K562 (cell line): ENCODE measurements at regions not wholly inside any gene's neighbourhood (a gene's known extent, or its start where the extent isn't known, plus 50 kb on each side); places are given as distances from the start of the nearest gene placed in this dataset.

ENCODE experiments used
- ATAC-seq: fragments of 200-7000 bp; cut with Tn5 transposase; 3 replicates; pipeline ENCODE4 v1.9.1; 2020; ENCODE audit warnings: moderate library complexity
- BruUV-seq: library from RNA; stranded (reverse); fragments of 400-500 nt; replicated peaks from 2 replicates; lab custom pipeline; 2021; lab: Mats Ljungman, UMichigan
- CTCF ChIA-PET: fragments of 300-600 bp; formaldehyde crosslinking; extraction: SDS; loops from one replicate; lab custom pipeline; 2021; ENCODE audit warnings: low intra/inter-chr PET ratio; lab: Yijun Ruan, JAX
- POLR2A ChIA-PET: fragments of 300-600, 350-650 bp; sonication (Branson Sonifier 250); formaldehyde crosslinking; extraction: SDS; loops from one replicate; lab custom pipeline; 2021; ENCODE audit warnings: antibody characterized with exemption, inconsistent platforms; lab: Yijun Ruan, JAX
- DNase-seq, 4 experiments: peaks; one replicate each; pipeline versions ENCODE4 v3.0.0 to v3.0.0-alpha.2; 2011 to 2018; ENCODE audit warnings: low spot score in 3 of 4, mixed read lengths in 3 of 4; ENCODE audit errors: extremely low read depth in 1 of 4
- FAIRE-seq: peaks from 2 replicates; lab custom pipeline; 2011; peaks lifted over from hg19 to GRCh38; lab: Jason Lieb, UNC
- H2AFZ ChIP-seq: 2 replicates; pipeline ENCODE4 v1.6.0; 2011; ENCODE audit warnings: low read depth, low read length, control low read depth, inconsistent platforms
- H3K27ac ChIP-seq: fragments of 200-600 bp; 3 replicates; pipeline ENCODE4 v1.8.0; 2011; ENCODE audit warnings: low read depth, mild to moderate bottlenecking, control low read depth, inconsistent platforms, low read length, moderate library complexity, mixed read lengths; ENCODE audit errors: extremely low read depth
- H3K27me3 ChIP-seq, 2 experiments: fragments of 300-600 bp in 1 of 2; 2 replicates in 1 of 2; 3 replicates in 1 of 2; pipeline versions ENCODE4 v1.6.0 to v1.8.0; 2011; ENCODE audit warnings: inconsistent platforms in 2 of 2, low read length in 2 of 2, mild to moderate bottlenecking in 1 of 2, mixed read lengths in 1 of 2, moderate library complexity in 1 of 2; ENCODE audit not compliant: control insufficient read depth in 2 of 2, insufficient read depth in 2 of 2
- H3K36me3 ChIP-seq: fragments of 300-600 bp; 3 replicates; pipeline ENCODE4 v1.8.0; 2011; ENCODE audit warnings: mild to moderate bottlenecking, low read length, inconsistent platforms; ENCODE audit not compliant: control insufficient read depth, insufficient read depth
- H3K4me1 ChIP-seq, 2 experiments: fragments of 200-600 bp in 1 of 2; replicated peaks in 1 of 2; 2 replicates in 1 of 2; 3 replicates in 1 of 2; pipeline versions ENCODE4 v1.5.1 to v1.8.0; 2011; ENCODE audit warnings: inconsistent platforms in 2 of 2, low read length in 2 of 2, mild to moderate bottlenecking in 1 of 2, mixed read lengths in 1 of 2, moderate library complexity in 1 of 2; ENCODE audit not compliant: control insufficient read depth in 2 of 2, insufficient read depth in 2 of 2
- H3K4me2 ChIP-seq: 2 replicates; pipeline ENCODE4 v1.6.1; 2011; ENCODE audit warnings: low read length, control low read depth, inconsistent platforms, mixed read lengths; ENCODE audit not compliant: insufficient read depth
- H3K4me3 ChIP-seq: fragments of 200-600 bp; sonication (generic), shearing (Covaris generic); 2 replicates; pipeline ENCODE4 v1.5.1; 2016; ENCODE audit warnings: control low read depth, inconsistent platforms
- H3K79me2 ChIP-seq: fragments of 200-600 bp; 3 replicates; pipeline ENCODE4 v1.8.0; 2011; ENCODE audit warnings: low read length, inconsistent platforms; ENCODE audit not compliant: control insufficient read depth, insufficient read depth
- H3K9ac ChIP-seq, 2 experiments: 2 replicates each; pipeline versions ENCODE4 v1.6.0 to v1.6.1; 2011; ENCODE audit warnings: low read depth in 2 of 2, low read length in 2 of 2, control low read depth in 1 of 2, inconsistent platforms in 1 of 2, mild to moderate bottlenecking in 1 of 2, mixed read lengths in 1 of 2; ENCODE audit not compliant: insufficient read depth in 1 of 2
- H3K9me1 ChIP-seq: one replicate; pipeline ENCODE4 v1.6.0; 2011; ENCODE audit warnings: inconsistent platforms, mild to moderate bottlenecking, low read length, moderate library complexity; ENCODE audit not compliant: control insufficient read depth, insufficient read depth
- H3K9me3 ChIP-seq: replicated peaks from 2 replicates; pipeline ENCODE4 v1.5.1; 2011; ENCODE audit warnings: low read depth, low read length, inconsistent platforms; ENCODE audit not compliant: control insufficient read depth, insufficient read depth
- H4K20me1 ChIP-seq: replicated peaks from 2 replicates; pipeline ENCODE4 v1.6.1; 2011; ENCODE audit warnings: low read length, inconsistent platforms, mixed read lengths; ENCODE audit not compliant: control insufficient read depth, insufficient read depth
- IRF9 ChIP-seq: fragments of 450-650 bp; IDR thresholded peaks from 2 replicates; pipeline ENCODE4 v1.6.1; 2016; ENCODE audit warnings: missing biosample characterization, missing genetic modification characterization
- KAT2B ChIP-seq: IDR thresholded peaks from one replicate; pipeline ENCODE4 v1.6.1; 2012; ENCODE audit warnings: low read depth, mild to moderate bottlenecking, control low read depth, inconsistent platforms, low read length, moderate library complexity
- MBD2 ChIP-seq: sonication (generic); IDR thresholded peaks from 2 replicates; pipeline ENCODE4 v1.6.1; 2016; ENCODE audit warnings: low read depth, borderline replicate concordance
- MNT ChIP-seq, 2 experiments: fragments of 450-650 bp; conservative IDR thresholded peaks; 2 replicates each; pipeline ENCODE4 v1.6.1; 2017; ENCODE audit warnings: mild to moderate bottlenecking in 2 of 2, moderate library complexity in 2 of 2
- PHTF2 ChIP-seq: fragments of 250-450 bp; sonication (Bioruptor Pico); IDR thresholded peaks from 2 replicates; pipeline ENCODE4 v1.5.0; 2021; ENCODE audit warnings: mild to moderate bottlenecking
- SRSF1 ChIP-seq: fragments of 200-400 bp; formaldehyde crosslinking; IDR thresholded peaks from 2 replicates; pipeline ENCODE4 v1.6.1; 2017; ENCODE audit warnings: mild to moderate bottlenecking, low read depth, low read length, moderate library complexity
- SRSF3 ChIP-seq: fragments of 200-400 bp; formaldehyde crosslinking; IDR thresholded peaks from 2 replicates; pipeline ENCODE4 v1.6.1; 2016; ENCODE audit warnings: mild to moderate bottlenecking, low read length, moderate library complexity; ENCODE audit not compliant: insufficient read depth
- ZNF174 ChIP-seq: fragments of 250-450 bp; sonication (Bioruptor Pico); IDR thresholded peaks from 2 replicates; pipeline ENCODE4 v1.4.0; 2020; ENCODE audit warnings: mild to moderate bottlenecking
- ZNF184 ChIP-seq: sonication (generic); formaldehyde crosslinking; IDR thresholded peaks from 2 replicates; pipeline ENCODE4 v1.5.0; 2020; ENCODE audit warnings: missing genetic modification reagents
- ZNF512 ChIP-seq: IDR thresholded peaks from 2 replicates; pipeline ENCODE4 v1.6.1; 2016; ENCODE audit warnings: missing genetic modification characterization, missing compliant biosample characterization
- WGBS: fragments of 100-300 bp; shearing (Covaris generic); methylation state at CpG from one replicate; pipeline ENCODE4 v1.1.6; 2016; ENCODE audit warnings: low coverage, mixed read lengths; ENCODE audit not compliant: insufficient coverage; ENCODE audit errors: missing lambda C conversion rate; 5-methylcytosine and 5-hydroxymethylcytosine counted together
- in situ Hi-C: fragments of 300-500 bp; cut with MboI; formaldehyde crosslinking; loops from 4 replicates; pipeline ENCODE4 v1.15.0; 2018; ENCODE audit warnings: inconsistent platforms, mixed read lengths
- intact Hi-C: fragments of 100-400 bp; cut with micrococcal nuclease; formaldehyde crosslinking; loops from 2 replicates; pipeline ENCODE4 v1.14.2; 2022

GRCh38 chr1:30512914-30513265, 210.5 kb downstream of the MATN1 start:
- Histone ChIP-seq H3K36me3 (no peaks in the 10 kb centered on the region), H3K4me1 (no peaks in the 10 kb centered on the region), H4K20me1 (no peaks in the 10 kb centered on the region), H3K4me2 (no peak overlapping the region)
- POLR2A ChIA-PET = interaction anchor here (1.8 kb wide), 1 partner anchor 15 kb away, joined by 5 read pairs; no protein-coding TSS in a partner anchor
- no peak for TF ChIP-seq SRSF1
- no peak for TF ChIP-seq KAT2B
- TF ChIP-seq MBD2 = no peak
- TF ChIP-seq, all 486 proteins: peak for 0
- FAIRE-seq (no peak), ATAC-seq (no peak), DNase-seq (no peak)
- no peaks in the 10 kb centered on the region for H3K9me1 ChIP-seq
- H3K9ac ChIP-seq = no peak overlapping the region
- under 1% methylated on average over 9 of the region's 9 CpGs for WGBS
- no peaks in the 10 kb centered on the region for H3K9me3 ChIP-seq
- H3K4me3 ChIP-seq = no peak overlapping the region
- H3K79me2 ChIP-seq = no peaks in the 10 kb centered on the region
- in situ Hi-C loops = no loop called here
- H2AFZ ChIP-seq = no peak overlapping the region
- CTCF ChIA-PET = no interaction called here
- BruUV-seq = no TSS peak
- H3K27ac ChIP-seq = no peak overlapping the region
- intact Hi-C loops = no loop called here
- peaks cover 0 to 22% of the 10 kb centered on the region in 2 experiments; a peak in 2 of 5 replicates for H3K27me3 ChIP-seq

GRCh38 chr1:30511991-30512913, 211.1 kb downstream of the MATN1 start:
- H3K79me2 ChIP-seq = no peaks in the 10 kb centered on the region
- no peak overlapping the region for H3K27ac ChIP-seq
- ChIA-PET POLR2A (interaction anchor here (0.6 to 1.8 kb wide), 2 partner anchors 16 to 295 kb away, joined by 3 to 5 read pairs; no protein-coding TSS in a partner anchor), CTCF (no interaction called here)
- H3K4me2 ChIP-seq = no peak overlapping the region
- H3K4me3 ChIP-seq = no peak overlapping the region
- H4K20me1 ChIP-seq = no peaks in the 10 kb centered on the region
- DNase-seq (no peak), FAIRE-seq (no peak), ATAC-seq (no peak)
- in situ Hi-C loops = no loop called here
- BruUV-seq = no TSS peak
- no peaks in the 10 kb centered on the region for H3K4me1 ChIP-seq
- H3K27me3 ChIP-seq = peaks cover 0 to 22% of the 10 kb centered on the region in 2 experiments; a peak in 2 of 5 replicates
- H3K9me1 ChIP-seq = no peaks in the 10 kb centered on the region
- H3K9me3 ChIP-seq = no peaks in the 10 kb centered on the region
- peak overlapping the region in 1 of 2 experiments; percentile 9; a peak in 1 of 4 replicates for H3K9ac ChIP-seq
- intact Hi-C loops = no loop called here
- H2AFZ ChIP-seq = no peak overlapping the region
- WGBS = 0% methylated on average over 18 of the region's 18 CpGs
- no peaks in the 10 kb centered on the region for H3K36me3 ChIP-seq
- TF ChIP-seq IRF9 (tag) (no peak), SRSF3 (no peak), MNT (conservative IDR thresholded peaks at IDR 0.05) (no peak), PHTF2 (no peak), ZNF184 (no peak), ZNF174 (CRISPR knock-in tag) (no peak), ZNF512 (tag) (no peak)
